MCF 10A (cell line): ENCODE measurements at regions not wholly inside any gene's neighbourhood (a gene's known extent, or its start where the extent isn't known, plus 50 kb on each side); places are given as distances from the start of the nearest gene placed in this dataset.
A peak's percentile ranks its signal among the peaks of the same experiment; 100 is the strongest.
"Not testable (repeated sequence)": the region's sequence is repeated elsewhere in the genome, so short reads cannot be mapped to it uniquely, and the experiment has no call there.

ENCODE experiments used
- BruUV-seq: library from RNA; stranded (reverse); fragments of 400-500 nt; replicated peaks from 2 replicates; lab custom pipeline; 2021; lab: Mats Ljungman, UMichigan
- CTCF ChIA-PET: fragments of 300-600 bp; sonication (Branson Sonifier 250); formaldehyde crosslinking; extraction: SDS; loops from one replicate; lab custom pipeline; 2021; ENCODE audit warnings: antibody characterized with exemption, inconsistent platforms; lab: Yijun Ruan, JAX
- POLR2A ChIA-PET: fragments of 300-600, 350-650 bp; sonication (Branson Sonifier 250); formaldehyde crosslinking; extraction: SDS; loops from one replicate; lab custom pipeline; 2020; ENCODE audit warnings: antibody characterized with exemption, inconsistent platforms; lab: Yijun Ruan, JAX
- DNase-seq: peaks from one replicate; pipeline ENCODE4 v3.0.0-alpha.2; 2018; ENCODE audit not compliant: unreplicated experiment
- H3K27ac Mint-ChIP-seq: one replicate; pipeline ENCODE4 v1.8.0; 2022; ENCODE audit warnings: mild to moderate bottlenecking, low read depth, mixed read lengths; ENCODE audit not compliant: unreplicated experiment
- H3K27me3 Mint-ChIP-seq: one replicate; pipeline ENCODE4 v1.8.0; 2022; ENCODE audit warnings: mixed read lengths; ENCODE audit not compliant: insufficient read depth, unreplicated experiment
- H3K36me3 Mint-ChIP-seq: one replicate; pipeline ENCODE4 v1.8.0; 2022; ENCODE audit warnings: mild to moderate bottlenecking, moderate library complexity, mixed read lengths; ENCODE audit not compliant: insufficient read depth, unreplicated experiment
- H3K4me1 Mint-ChIP-seq: one replicate; pipeline ENCODE4 v1.8.0; 2022; ENCODE audit warnings: mixed read lengths; ENCODE audit not compliant: insufficient read depth, unreplicated experiment
- H3K4me3 Mint-ChIP-seq: one replicate; pipeline ENCODE4 v1.8.0; 2022; ENCODE audit warnings: mild to moderate bottlenecking, moderate library complexity, mixed read lengths; ENCODE audit not compliant: unreplicated experiment
- H3K9me3 Mint-ChIP-seq: one replicate; pipeline ENCODE4 v1.8.0; 2022; ENCODE audit warnings: mixed read lengths; ENCODE audit not compliant: unreplicated experiment
- intact Hi-C: fragments of 100-400 bp; cut with micrococcal nuclease; formaldehyde crosslinking; loops from 2 replicates; pipeline ENCODE4 v1.14.1; 2022
- TF ChIP-seq, protein P1 (sequence below): fragments of 200-600 bp; IDR thresholded peaks from one replicate; pipeline ENCODE4 v1.8.0; 2022; ENCODE audit warnings: antibody characterized with exemption, mild to moderate bottlenecking; ENCODE audit not compliant: unreplicated experiment

DNA sequence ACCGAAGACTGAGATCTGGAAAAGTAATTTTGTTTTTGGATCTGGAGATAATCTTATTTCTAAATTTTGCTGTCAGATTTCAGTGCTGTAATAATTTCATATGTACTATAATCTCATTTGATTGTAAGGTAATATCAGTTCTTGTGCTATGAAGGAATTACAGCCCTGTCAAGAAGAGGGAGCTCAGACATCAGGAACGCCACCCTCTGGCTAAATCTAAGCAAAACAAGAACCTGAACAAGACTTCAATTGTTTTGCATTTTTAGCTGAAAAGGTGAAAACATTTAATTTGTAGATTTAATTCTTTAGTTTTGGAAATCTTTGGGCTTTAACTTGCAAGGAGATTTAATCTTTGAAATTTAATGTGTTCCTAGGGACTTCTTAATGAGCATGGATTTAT lies 525.4 kb upstream of the HS3ST1 start:
- Mint-ChIP-seq H3K4me1 (no peaks in the 10 kb centered on the region), H3K9me3 (peaks cover 15% of the 10 kb centered on the region), H3K4me3 (no peak overlapping the region), H3K27ac (no peak overlapping the region), H3K27me3 (no peaks in the 10 kb centered on the region), H3K36me3 (no peaks in the 10 kb centered on the region)
- POLR2A ChIA-PET: interaction anchor here (0.7 kb wide), 1 partner anchor 1372 kb away, joined by 3 read pairs; no protein-coding TSS in a partner anchor
- intact Hi-C loops: loop anchor here (1.0 to 2.0 kb wide), 3 partner anchors 148 to 679 kb away; no protein-coding TSS in a partner anchor
- CTCF ChIA-PET: interaction anchor here (0.6 to 1.7 kb wide), 8 partner anchors 11 to 1643 kb away, joined by 3 to 7 read pairs (median 4); no protein-coding TSS in a partner anchor
- peak; percentile 52 for DNase-seq
- BruUV-seq: no TSS peak
- TF ChIP-seq, protein P1, sequence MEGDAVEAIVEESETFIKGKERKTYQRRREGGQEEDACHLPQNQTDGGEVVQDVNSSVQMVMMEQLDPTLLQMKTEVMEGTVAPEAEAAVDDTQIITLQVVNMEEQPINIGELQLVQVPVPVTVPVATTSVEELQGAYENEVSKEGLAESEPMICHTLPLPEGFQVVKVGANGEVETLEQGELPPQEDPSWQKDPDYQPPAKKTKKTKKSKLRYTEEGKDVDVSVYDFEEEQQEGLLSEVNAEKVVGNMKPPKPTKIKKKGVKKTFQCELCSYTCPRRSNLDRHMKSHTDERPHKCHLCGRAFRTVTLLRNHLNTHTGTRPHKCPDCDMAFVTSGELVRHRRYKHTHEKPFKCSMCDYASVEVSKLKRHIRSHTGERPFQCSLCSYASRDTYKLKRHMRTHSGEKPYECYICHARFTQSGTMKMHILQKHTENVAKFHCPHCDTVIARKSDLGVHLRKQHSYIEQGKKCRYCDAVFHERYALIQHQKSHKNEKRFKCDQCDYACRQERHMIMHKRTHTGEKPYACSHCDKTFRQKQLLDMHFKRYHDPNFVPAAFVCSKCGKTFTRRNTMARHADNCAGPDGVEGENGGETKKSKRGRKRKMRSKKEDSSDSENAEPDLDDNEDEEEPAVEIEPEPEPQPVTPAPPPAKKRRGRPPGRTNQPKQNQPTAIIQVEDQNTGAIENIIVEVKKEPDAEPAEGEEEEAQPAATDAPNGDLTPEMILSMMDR: peak; percentile 36

DNA sequence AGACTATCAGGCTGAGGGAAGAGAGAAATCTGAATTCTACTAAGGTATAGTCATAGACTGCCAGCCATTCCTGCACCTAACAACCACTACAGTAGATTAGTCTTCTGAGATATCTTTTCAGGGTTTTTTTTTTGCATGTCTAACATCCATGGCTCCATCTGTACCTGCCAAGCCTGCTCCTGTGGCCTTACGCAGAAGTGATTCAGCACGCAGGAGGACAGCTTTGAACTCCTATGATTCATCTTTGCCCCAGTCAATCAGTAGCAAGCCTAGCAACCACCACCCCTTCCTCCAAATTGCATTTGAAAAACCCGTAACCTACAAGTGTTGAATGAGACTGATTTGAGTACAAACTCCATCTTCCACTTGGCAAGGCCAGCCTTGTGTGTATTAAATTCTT lies 520.7 kb upstream of the HS3ST1 start:
- intact Hi-C loops: no loop called here
- DNase-seq: no peak
- TF ChIP-seq, protein P1: no peak
- Mint-ChIP-seq H3K4me1 (no peaks in the 10 kb centered on the region), H3K4me3 (no peak overlapping the region), H3K36me3 (no peaks in the 10 kb centered on the region), H3K27me3 (no peaks in the 10 kb centered on the region), H3K27ac (no peak overlapping the region), H3K9me3 (no peaks in the 10 kb centered on the region)
- BruUV-seq: no TSS peak
- CTCF ChIA-PET: interaction anchor here (0.6 to 0.8 kb wide), 2 partner anchors 48 to 462 kb away, joined by 3 read pairs; no protein-coding TSS in a partner anchor
- POLR2A ChIA-PET: no interaction called here

DNA sequence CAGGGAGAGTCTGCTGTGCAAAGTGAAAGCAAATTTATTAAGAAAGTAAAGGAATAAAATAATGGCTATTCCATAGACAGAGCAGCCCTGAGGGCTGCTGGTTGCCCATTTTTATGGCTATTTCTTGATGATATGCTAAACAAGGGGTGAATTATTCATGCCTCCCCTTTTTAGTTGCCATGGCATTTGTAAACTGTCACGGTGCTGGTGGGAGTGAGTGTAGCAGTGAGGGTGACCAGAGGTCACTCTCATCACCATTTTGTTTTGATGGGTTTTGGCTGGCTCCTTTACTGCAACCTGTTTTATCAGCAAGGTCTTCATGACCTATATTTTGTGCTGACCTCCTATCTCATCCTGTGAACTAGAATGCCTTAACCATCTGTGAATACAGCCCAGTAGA lies 518.9 kb upstream of the HS3ST1 start:
- DNase-seq, POLR2A ChIA-PET, intact Hi-C loops, H3K4me1 Mint-ChIP-seq, H3K27ac Mint-ChIP-seq, H3K36me3 Mint-ChIP-seq, CTCF ChIA-PET, H3K4me3 Mint-ChIP-seq, BruUV-seq, H3K27me3 Mint-ChIP-seq, H3K9me3 Mint-ChIP-seq: not testable (repeated sequence)

DNA sequence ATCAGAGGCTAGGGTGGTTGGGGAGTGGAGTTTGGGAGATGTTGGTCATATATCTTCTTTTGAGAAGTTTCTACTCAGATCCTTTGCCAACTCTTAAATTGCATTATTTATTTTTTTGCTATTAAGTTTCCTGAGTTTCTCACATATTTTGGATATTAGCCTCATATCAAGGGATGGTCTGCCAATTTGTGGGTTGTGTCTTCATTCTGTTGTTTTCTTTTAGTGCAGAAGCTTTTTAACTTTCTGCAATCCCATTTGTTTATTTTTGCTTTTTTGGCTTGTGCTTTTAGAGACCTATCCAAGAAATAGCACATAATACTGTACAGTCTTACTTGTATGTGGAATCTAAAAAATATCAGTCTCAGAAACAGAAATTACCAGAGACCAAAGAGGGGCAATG lies 509.2 kb upstream of the HS3ST1 start:
- POLR2A ChIA-PET: no interaction called here
- Mint-ChIP-seq H3K36me3 (no peaks in the 10 kb centered on the region), H3K4me1 (no peaks in the 10 kb centered on the region), H3K27ac (no peak overlapping the region), H3K27me3 (no peaks in the 10 kb centered on the region), H3K4me3 (no peak overlapping the region), H3K9me3 (no peaks in the 10 kb centered on the region)
- no TSS peak for BruUV-seq
- DNase-seq: no peak
- TF ChIP-seq, protein P1: no peak
- intact Hi-C loops: no loop called here
- CTCF ChIA-PET: no interaction called here
